Lung (tissue), 11 donors: ENCODE measurements at regions not wholly inside any gene's neighbourhood (a gene's known extent, or its start where the extent isn't known, plus 50 kb on each side); places are given as distances from the start of the nearest gene placed in this dataset.

Experiments
- ATAC-seq: fragments of 200-7000 bp; cut with Tn5 transposase; one replicate; pipeline ENCODE4 v1.9.1; 2020; ENCODE audit warnings: moderate number of reproducible peaks; ENCODE audit not compliant: insufficient read depth, low FRiP score
- DNase-seq, 3 donors: peaks; one replicate each; pipeline ENCODE4 v3.0.0-alpha.2; 2013 to 2017
- H3K27ac ChIP-seq, 2 donors: one replicate each; pipeline ENCODE4 v1.5.1; 2013; ENCODE audit warnings: mild to moderate bottlenecking in 2 of 2, moderate library complexity in 2 of 2, control low read depth in 1 of 2, inconsistent platforms in 1 of 2, low read depth in 1 of 2, low read length in 1 of 2
- H3K27me3 ChIP-seq, 3 donors: one replicate each; pipeline ENCODE4 v1.5.1; 2013; ENCODE audit warnings: low read length in 2 of 3; ENCODE audit not compliant: control insufficient read depth in 3 of 3, insufficient read depth in 3 of 3
- H3K36me3 ChIP-seq, 4 donors: one replicate each; pipeline ENCODE4 v1.5.1; 2013; ENCODE audit warnings: low read length in 4 of 4, mild to moderate bottlenecking in 1 of 4, moderate library complexity in 1 of 4; ENCODE audit not compliant: control insufficient read depth in 4 of 4, insufficient read depth in 4 of 4
- H3K4me1 ChIP-seq, 5 donors: one replicate each; pipeline ENCODE4 v1.5.1; 2013; ENCODE audit warnings: low read length in 5 of 5, mild to moderate bottlenecking in 2 of 5, moderate library complexity in 1 of 5; ENCODE audit not compliant: control insufficient read depth in 5 of 5, insufficient read depth in 5 of 5
- H3K4me3 ChIP-seq: one replicate; pipeline ENCODE4 v1.5.1; 2013; ENCODE audit warnings: mild to moderate bottlenecking, control low read depth, moderate library complexity
- H3K9ac ChIP-seq, 2 donors: one replicate each; pipeline ENCODE4 v1.5.1; 2013; ENCODE audit warnings: low read length in 2 of 2, control low read depth in 1 of 2; ENCODE audit not compliant: insufficient read depth in 1 of 2
- H3K9me3 ChIP-seq, 4 donors: one replicate each; pipeline ENCODE4 v1.5.1; 2013; ENCODE audit warnings: low read length in 3 of 4, mild to moderate bottlenecking in 1 of 4, moderate library complexity in 1 of 4; ENCODE audit not compliant: control insufficient read depth in 4 of 4, insufficient read depth in 3 of 4
- CTCF ChIP-seq: IDR thresholded peaks from 2 replicates; pipeline ENCODE4 v1.5.1; 2012; ENCODE audit warnings: mild to moderate bottlenecking; ENCODE audit errors: control extremely low read depth, extremely low read depth
- WGBS, 2 donors: extraction: QIAGEN DNeasy Blood & Tissue Kit; methylation state at CpG; one replicate each; pipeline ENCODE4 v1.1.7; 2013; 5-methylcytosine and 5-hydroxymethylcytosine counted together
- donor health status: control.
- donor health status: control.
- donor health status: Bipolar disorder and iron deficiency.
- donor health status: healthy.
- donor health status: DM: yes; HTN: yes; CAD: no.

GRCh38 chr7:69204943-69205342 lies 393.3 kb upstream of the AUTS2 start:
- no peak for ATAC-seq
- Histone ChIP-seq H3K4me1 (no peaks in the 10 kb centered on the region), H3K36me3 (no peaks in the 10 kb centered on the region), H3K9ac (no peak overlapping the region), H3K4me3 (no peak overlapping the region), H3K27ac (no peak overlapping the region), H3K9me3 (peaks cover 0 to 2% (median 0%) of the 10 kb centered on the region in 4 donors), H3K27me3 (peaks cover 0 to 3% (median 0%) of the 10 kb centered on the region in 3 donors)
- 91 to 96% methylated on average over 3 of the region's 3 CpGs for WGBS, 2 donors
- TF ChIP-seq CTCF: no peak
- DNase-seq: no peak

- Histone ChIP-seq H3K9me3 (peaks cover 0 to 2% (median 0%) of the 10 kb centered on the region in 4 donors), H3K27ac (no peak overlapping the region), H3K9ac (no peak overlapping the region), H3K36me3 (no peaks in the 10 kb centered on the region), H3K27me3 (peaks cover 0 to 3% (median 0%) of the 10 kb centered on the region in 3 donors), H3K4me3 (no peak overlapping the region), H3K4me1 (no peaks in the 10 kb centered on the region)
- DNase-seq (no peak), ATAC-seq (no peak)
- TF ChIP-seq CTCF: no peak
Measured at GRCh38 chr7:69205581-69205980, 392.7 kb upstream of the AUTS2 start.

GRCh38 chr7:69208276-69208675 lies 390.0 kb upstream of the AUTS2 start:
- peaks cover 0 to 10% (median 3%) of the 10 kb centered on the region in 3 donors for H3K27me3 ChIP-seq
- DNase-seq (no peak), ATAC-seq (no peak)
- H3K36me3 ChIP-seq: no peaks in the 10 kb centered on the region
- no peak for TF ChIP-seq CTCF
- H3K4me3 ChIP-seq: no peak overlapping the region
- H3K9ac ChIP-seq: no peak overlapping the region
- 87% methylated on average over 6 of the region's 6 CpGs for WGBS, 2 donors
- H3K27ac ChIP-seq: no peak overlapping the region
- peaks cover 0 to 2% (median 0%) of the 10 kb centered on the region in 4 donors for H3K9me3 ChIP-seq
- H3K4me1 ChIP-seq: no peaks in the 10 kb centered on the region

- Histone ChIP-seq H3K36me3 (no peaks in the 10 kb centered on the region), H3K4me1 (no peaks in the 10 kb centered on the region), H3K27ac (no peak overlapping the region), H3K9ac (no peak overlapping the region), H3K27me3 (peaks cover 0 to 12% (median 3%) of the 10 kb centered on the region in 3 donors), H3K9me3 (peaks cover 0 to 2% (median 0%) of the 10 kb centered on the region in 4 donors), H3K4me3 (no peak overlapping the region)
- ATAC-seq: no peak
- TF ChIP-seq CTCF: no peak
- 91 to 92% methylated on average over 6 of the region's 6 CpGs for WGBS, 2 donors
- no peak for DNase-seq
Measured at GRCh38 chr7:69208848-69209247, 389.4 kb upstream of the AUTS2 start.
